SU-DHL-6 (cell line): ENCODE measurements at regions not wholly inside any gene's neighbourhood (a gene's known extent, or its start where the extent isn't known, plus 50 kb on each side); places are given as distances from the start of the nearest gene placed in this dataset.

ENCODE experiments used
- H2AFZ ChIP-seq: fragments of 200-600 bp; sonication (generic); 2 replicates; pipeline ENCODE4 v1.6.1; 2014; ENCODE audit warnings: low read depth, mild to moderate bottlenecking, moderate library complexity, mixed read lengths, antibody characterized with exemption, low read length; ENCODE audit not compliant: severe bottlenecking
- H3F3A ChIP-seq: fragments of 200-600 bp; shearing (Covaris generic); 2 replicates; pipeline ENCODE4 v1.6.0; 2016; ENCODE audit warnings: antibody characterized with exemption, mild to moderate bottlenecking; ENCODE audit not compliant: insufficient read depth
- H3K27ac ChIP-seq: fragments of 200-600 bp; sonication (generic); 2 replicates; pipeline ENCODE4 v1.5.1; 2016; ENCODE audit warnings: low read depth, mild to moderate bottlenecking, low read length, moderate library complexity, mixed read lengths
- H3K27me3 ChIP-seq: fragments of 200-600 bp; sonication (generic), shearing (Covaris generic); 2 replicates; pipeline ENCODE4 v1.6.0; 2014; ENCODE audit warnings: mild to moderate bottlenecking, low read length
- H3K36me3 ChIP-seq: fragments of 200-600 bp; sonication (generic); 2 replicates; pipeline ENCODE4 v1.6.1; 2014; ENCODE audit warnings: mild to moderate bottlenecking, low read length, mixed read lengths
- H3K4me2 ChIP-seq: fragments of 300-600, 200-600 bp; shearing (Covaris generic), sonication (generic); 2 replicates; pipeline ENCODE4 v1.6.0; 2014; ENCODE audit warnings: low read length, low read depth, mild to moderate bottlenecking; ENCODE audit not compliant: poor library complexity, severe bottlenecking
- H3K4me3 ChIP-seq: fragments of 200-600 bp; sonication (generic); 2 replicates; pipeline ENCODE4 v1.5.1; 2014; ENCODE audit warnings: antibody characterized with exemption, low read length, mild to moderate bottlenecking, mixed read lengths; ENCODE audit not compliant: insufficient read depth, poor library complexity, severe bottlenecking
- H3K79me2 ChIP-seq: fragments of 200-600 bp; sonication (generic); 2 replicates; pipeline ENCODE4 v1.6.1; 2014; ENCODE audit warnings: mild to moderate bottlenecking, low read length, moderate library complexity; ENCODE audit not compliant: insufficient read depth
- H3K9ac ChIP-seq: fragments of 200-600 bp; sonication (generic); 2 replicates; pipeline ENCODE4 v1.7.0; 2014; ENCODE audit warnings: mild to moderate bottlenecking, low read length
- H3K9me2 ChIP-seq: fragments of 200-600 bp; sonication (generic); replicated peaks from 2 replicates; pipeline ENCODE4 v1.6.1; 2014; ENCODE audit warnings: low read length; ENCODE audit not compliant: insufficient read depth
- H3K9me3 ChIP-seq: fragments of 200-600 bp; sonication (generic); 2 replicates; pipeline ENCODE4 v1.6.1; 2014; ENCODE audit warnings: low read length, mixed read lengths; ENCODE audit not compliant: insufficient read depth
- H4K20me1 ChIP-seq: fragments of 200-600 bp; sonication (generic); 2 replicates; pipeline ENCODE4 v1.6.1; 2014; ENCODE audit warnings: low read depth, mild to moderate bottlenecking, antibody characterized with exemption, low read length, moderate library complexity, mixed read lengths
- CTCF ChIP-seq: fragments of 200-600 bp; sonication (generic); IDR thresholded peaks from one replicate; pipeline ENCODE4 v1.5.1; 2017; ENCODE audit warnings: antibody characterized with exemption, mild to moderate bottlenecking, low read length, moderate library complexity; ENCODE audit not compliant: insufficient read depth, poor library complexity, severe bottlenecking
- EZH2phosphoT487 ChIP-seq: fragments of 200-600 bp; sonication (generic), shearing (Covaris generic); conservative IDR thresholded peaks from 2 replicates; pipeline ENCODE4 v1.6.1; 2018; ENCODE audit warnings: mild to moderate bottlenecking, antibody characterized with exemption, low read length, moderate library complexity, mixed read lengths

- Histone ChIP-seq H3K9me2 (no peaks in the 10 kb centered on the region), H2AFZ (no peak overlapping the region), H3K36me3 (no peaks in the 10 kb centered on the region), H3K27ac (no peak overlapping the region), H4K20me1 (no peaks in the 10 kb centered on the region), H3K27me3 (no peaks in the 10 kb centered on the region), H3K9me3 (no peaks in the 10 kb centered on the region), H3K4me3 (no peak overlapping the region), H3F3A (no peaks in the 10 kb centered on the region), H3K79me2 (no peaks in the 10 kb centered on the region), H3K4me2 (no peak overlapping the region), H3K9ac (no peak overlapping the region)
- no peak for TF ChIP-seq CTCF
- no peak for TF ChIP-seq EZH2phosphoT487
Observed at GRCh38 chr1:30467101-30467500, 256.3 kb downstream of the MATN1 start.

GRCh38 chr1:30466610-30467009 lies 256.8 kb downstream of the MATN1 start:
- Histone ChIP-seq H3K27me3 (no peaks in the 10 kb centered on the region), H2AFZ (no peak overlapping the region), H3K36me3 (no peaks in the 10 kb centered on the region), H4K20me1 (no peaks in the 10 kb centered on the region), H3K9me3 (no peaks in the 10 kb centered on the region), H3F3A (no peaks in the 10 kb centered on the region), H3K9ac (no peak overlapping the region), H3K9me2 (no peaks in the 10 kb centered on the region), H3K27ac (no peak overlapping the region), H3K4me3 (no peak overlapping the region), H3K4me2 (no peak overlapping the region), H3K79me2 (no peaks in the 10 kb centered on the region)
- TF ChIP-seq EZH2phosphoT487: no peak
- no peak for TF ChIP-seq CTCF

- Histone ChIP-seq H3K9me3 (no peaks in the 10 kb centered on the region), H3K27me3 (no peaks in the 10 kb centered on the region)
- TF ChIP-seq CTCF: no peak
- TF ChIP-seq EZH2phosphoT487: no peak
Observed at GRCh38 chr1:30466026-30466425, 257.4 kb downstream of the MATN1 start.

More at GRCh38 chr1:30466026-30466425, 257.4 kb downstream of the MATN1 start:
- H3K36me3 ChIP-seq: no peaks in the 10 kb centered on the region
- no peaks in the 10 kb centered on the region for H4K20me1 ChIP-seq
- H3K79me2 ChIP-seq: no peaks in the 10 kb centered on the region
- no peaks in the 10 kb centered on the region for H3K9me2 ChIP-seq
- H3F3A ChIP-seq: no peaks in the 10 kb centered on the region
- no peak overlapping the region for H3K4me3 ChIP-seq
- H2AFZ ChIP-seq: no peak overlapping the region
- H3K27ac ChIP-seq: no peak overlapping the region
- no peak overlapping the region for H3K4me2 ChIP-seq
- H3K9ac ChIP-seq: no peak overlapping the region
